Epithelial cell of esophagus (primary cell): ENCODE measurements at regions not wholly inside any gene's neighbourhood (a gene's known extent, or its start where the extent isn't known, plus 50 kb on each side); places are given as distances from the start of the nearest gene placed in this dataset.
A peak's percentile ranks its signal among the peaks of the same experiment; 100 is the strongest.

ENCODE experiments used
- DNase-seq: peaks from one replicate; pipeline ENCODE4 v3.0.0; 2010; ENCODE audit warnings: low read depth
- H3K4me3 ChIP-seq: 2 replicates; pipeline ENCODE4 v1.5.1; 2011; ENCODE audit warnings: mild to moderate bottlenecking, low read length, control low read depth
- CTCF ChIP-seq: IDR thresholded peaks from 2 replicates; pipeline ENCODE4 v1.5.1; 2011; ENCODE audit warnings: low read depth, mild to moderate bottlenecking, low read length, control low read depth, inconsistent platforms; ENCODE audit not compliant: insufficient read depth; ENCODE audit errors: missing control alignments

GRCh38 chr1:106753066-106753465 lies 303.4 kb upstream of the PRMT6 start:
- no peak for DNase-seq
- TF ChIP-seq CTCF: no peak
- no peak overlapping the region for H3K4me3 ChIP-seq

DNA sequence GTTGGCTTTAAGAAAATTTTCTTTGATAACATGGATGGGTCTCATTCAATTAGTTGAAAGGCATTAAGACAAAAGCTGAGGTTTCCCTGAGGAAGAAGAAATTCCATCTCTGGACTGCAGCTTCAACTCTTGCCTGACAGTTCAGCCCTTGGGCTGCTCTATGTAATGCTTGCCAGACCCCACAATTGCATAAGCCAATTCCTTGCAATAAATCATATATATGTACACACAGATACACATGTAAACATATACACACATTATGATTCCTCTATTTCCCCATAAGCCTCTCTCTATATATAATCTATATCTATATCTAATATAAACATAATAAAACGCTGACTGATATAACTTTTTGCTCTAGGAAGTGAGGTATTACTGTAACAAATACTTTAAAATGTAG lies 301.5 kb upstream of the PRMT6 start:
- no peak for DNase-seq
- H3K4me3 ChIP-seq: no peak overlapping the region
- TF ChIP-seq CTCF: no peak

GRCh38 chr1:106755682-106756406 lies 300.6 kb upstream of the PRMT6 start:
- no peak for TF ChIP-seq CTCF
- peak; percentile 80 for DNase-seq
- no peak overlapping the region for H3K4me3 ChIP-seq

DNA sequence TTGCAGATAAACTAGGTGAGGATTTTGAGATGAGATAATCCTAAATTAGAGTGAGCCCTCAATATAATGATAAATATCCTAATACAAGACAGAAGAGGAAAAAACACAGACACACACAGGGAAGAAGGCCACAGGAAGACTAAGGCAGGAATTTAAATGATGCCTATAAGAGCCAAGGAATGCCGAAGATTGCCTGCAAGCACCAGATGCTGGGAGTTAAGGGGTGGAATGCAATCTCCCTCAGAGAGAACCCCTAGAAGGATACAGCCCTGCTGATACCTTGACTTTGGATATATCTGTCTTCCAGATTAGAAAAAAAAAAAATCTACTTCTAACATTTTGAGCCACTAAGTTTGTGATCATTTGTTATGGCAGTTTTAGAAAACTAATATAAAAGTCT lies 299.7 kb upstream of the PRMT6 start:
- no peak for DNase-seq
- TF ChIP-seq CTCF: no peak
- no peak overlapping the region for H3K4me3 ChIP-seq

- no peak overlapping the region for H3K4me3 ChIP-seq
- no peak for TF ChIP-seq CTCF
- peak; percentile 0 for DNase-seq
Measured at GRCh38 chr1:106768077-106768476, 288.4 kb upstream of the PRMT6 start.

GRCh38 chr1:106768501-106768900 lies 288.0 kb upstream of the PRMT6 start:
- TF ChIP-seq CTCF: no peak

DNA sequence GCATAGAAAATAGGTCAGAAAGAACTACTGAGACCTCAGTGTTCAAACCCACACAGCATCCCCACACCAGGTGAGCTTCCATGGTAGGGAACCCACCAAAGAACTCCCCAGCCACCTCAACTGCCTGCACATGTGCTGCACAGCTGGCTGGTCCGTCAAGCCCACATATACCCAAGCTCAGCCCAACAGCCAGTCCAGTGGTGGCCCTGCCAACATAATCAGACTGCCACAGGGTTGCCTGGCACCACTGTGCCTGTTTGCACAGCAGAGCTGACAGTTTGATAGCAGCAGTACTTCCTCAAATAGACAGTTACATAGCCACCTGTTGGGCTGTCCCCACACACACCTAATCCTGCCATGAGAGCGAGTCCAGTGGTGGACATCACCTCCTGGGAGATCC lies 283.3 kb upstream of the PRMT6 start:
- no peak overlapping the region for H3K4me3 ChIP-seq
- DNase-seq: no peak
- TF ChIP-seq CTCF: no peak

More at GRCh38 chr1:106768501-106768900, 288.0 kb upstream of the PRMT6 start:
- H3K4me3 ChIP-seq: no peak overlapping the region
- DNase-seq: peak; percentile 70
